Spleen (tissue), 11 donors: ENCODE measurements at regions not wholly inside any gene's neighbourhood (a gene's known extent, or its start where the extent isn't known, plus 50 kb on each side); places are given as distances from the start of the nearest gene placed in this dataset.

Experiments used
- DNase-seq: peaks from one replicate; pipeline ENCODE4 v3.0.0-alpha.2; 2020
- H3K27ac ChIP-seq, 8 donors: fragments of 200-600 bp; sonication (generic) in 7 of 8; 1 replicate in 4 of 8; 2 replicates in 4 of 8; pipeline versions ENCODE4 v1.5.0 to v1.8.0; 2016 to 2021; ENCODE audit warnings: inconsistent platforms in 4 of 8, mild to moderate bottlenecking in 4 of 8, moderate library complexity in 1 of 8
- H3K27me3 ChIP-seq, 7 donors: fragments of 200-600 bp; sonication (generic) in 6 of 7; replicated peaks in 1 of 7; 1 replicate in 4 of 7; 2 replicates in 3 of 7; pipeline versions ENCODE4 v1.5.0 to v1.8.0; 2016 to 2021; ENCODE audit warnings: inconsistent platforms in 3 of 7, mild to moderate bottlenecking in 1 of 7
- H3K36me3 ChIP-seq, 6 donors: fragments of 200-600 bp; sonication (generic) in 5 of 6; 1 replicate in 4 of 6; 2 replicates in 2 of 6; pipeline versions ENCODE4 v1.5.0 to v1.8.0; 2016 to 2021; ENCODE audit warnings: inconsistent platforms in 2 of 6
- H3K4me1 ChIP-seq, 6 donors: fragments of 200-600 bp; sonication (generic) in 5 of 6; 1 replicate in 3 of 6; 2 replicates in 3 of 6; pipeline versions ENCODE4 v1.5.0 to v1.8.0; 2016 to 2021; ENCODE audit warnings: inconsistent platforms in 3 of 6
- H3K4me3 ChIP-seq, 8 donors: fragments of 200-600 bp; sonication (generic) in 7 of 8; 1 replicate in 4 of 8; 2 replicates in 4 of 8; pipeline versions ENCODE4 v1.5.0 to v1.8.0; 2016 to 2021; ENCODE audit warnings: inconsistent platforms in 4 of 8, mild to moderate bottlenecking in 4 of 8, moderate library complexity in 2 of 8
- H3K9me3 ChIP-seq, 8 donors: fragments of 200-600 bp; sonication (generic) in 7 of 8; 1 replicate in 4 of 8; 2 replicates in 4 of 8; pipeline versions ENCODE4 v1.5.0 to v1.8.0; 2016 to 2021; ENCODE audit warnings: inconsistent platforms in 4 of 8
- POLR2A ChIP-seq, 3 donors: fragments of 450-650 bp; IDR thresholded peaks; one replicate each; pipeline ENCODE4 v1.5.1; 2017; ENCODE audit warnings: antibody characterized with exemption in 3 of 3, mild to moderate bottlenecking in 1 of 3
- POLR2AphosphoS5 ChIP-seq, 3 donors: sonication (generic); formaldehyde crosslinking; IDR thresholded peaks; one replicate each; pipeline ENCODE4 v1.5.1; 2017; ENCODE audit warnings: antibody characterized with exemption in 3 of 3
- WGBS, 5 donors: extraction: QIAGEN DNeasy Blood & Tissue Kit in 3 of 5; methylation state at CpG; one replicate each; pipeline versions ENCODE4 v1.1.5 to v1.1.7; 2013 to 2018; 5-methylcytosine and 5-hydroxymethylcytosine counted together
- intact Hi-C: fragments of 100-400 bp; cut with DNase I; formaldehyde crosslinking; loops from one replicate; pipeline ENCODE4 v1.15.0; 2023; ENCODE audit warnings: low total_unique reads
- TF ChIP-seq, protein P1 (sequence below), 11 experiments: fragments of 200-600 bp in 7 of 11; fragments of 450-650 bp in 4 of 11; sonication (generic) in 4 of 11; IDR thresholded peaks in 8 of 11; conservative IDR thresholded peaks in 3 of 11; 1 replicate in 7 of 11; 2 replicates in 4 of 11; pipeline versions ENCODE4 v1.4.0 to v1.8.0; 2016 to 2021; ENCODE audit warnings: antibody characterized with exemption in 11 of 11, inconsistent platforms in 4 of 11, mild to moderate bottlenecking in 1 of 11
- donor health status: healthy with polysubstance abuse.
- donor health status: DM: no; HTN: no; CAD: no; lungs with moderate emphysema.
- donor health status: DM: no; HTN: no; CAD: no.
- donor health status: Bipolar disorder and iron deficiency.
- donor health status: healthy.
- donor health status: DM: no; HTN: no; CAD: no.
- donor health status: DM: yes; HTN: yes; CAD: no.

DNA sequence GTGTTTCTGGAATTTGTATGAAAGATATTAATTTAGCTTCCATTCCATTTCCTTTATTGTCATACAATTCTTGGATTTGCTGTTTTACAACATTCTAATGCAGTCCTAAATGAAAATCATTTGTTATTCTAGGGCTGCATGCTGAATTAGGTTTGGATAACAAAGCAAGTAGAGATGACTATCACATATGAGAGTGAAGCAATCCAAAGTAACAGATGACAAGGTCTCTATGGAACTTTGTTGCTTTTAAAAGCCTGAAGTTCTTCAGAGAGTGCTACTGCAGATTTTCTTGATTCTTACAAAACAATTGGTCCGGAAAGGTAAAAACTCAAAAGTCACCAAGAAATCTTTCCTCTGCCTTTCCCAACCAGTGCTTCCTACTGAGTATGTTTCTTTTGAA is 56.9 kb upstream of the VCAN start:
- H3K4me3 ChIP-seq = no peak overlapping the region
- H3K27ac ChIP-seq = no peak overlapping the region
- peaks cover 0 to 10% (median 2%) of the 10 kb centered on the region in 8 donors for H3K9me3 ChIP-seq
- TF ChIP-seq, protein P1, sequence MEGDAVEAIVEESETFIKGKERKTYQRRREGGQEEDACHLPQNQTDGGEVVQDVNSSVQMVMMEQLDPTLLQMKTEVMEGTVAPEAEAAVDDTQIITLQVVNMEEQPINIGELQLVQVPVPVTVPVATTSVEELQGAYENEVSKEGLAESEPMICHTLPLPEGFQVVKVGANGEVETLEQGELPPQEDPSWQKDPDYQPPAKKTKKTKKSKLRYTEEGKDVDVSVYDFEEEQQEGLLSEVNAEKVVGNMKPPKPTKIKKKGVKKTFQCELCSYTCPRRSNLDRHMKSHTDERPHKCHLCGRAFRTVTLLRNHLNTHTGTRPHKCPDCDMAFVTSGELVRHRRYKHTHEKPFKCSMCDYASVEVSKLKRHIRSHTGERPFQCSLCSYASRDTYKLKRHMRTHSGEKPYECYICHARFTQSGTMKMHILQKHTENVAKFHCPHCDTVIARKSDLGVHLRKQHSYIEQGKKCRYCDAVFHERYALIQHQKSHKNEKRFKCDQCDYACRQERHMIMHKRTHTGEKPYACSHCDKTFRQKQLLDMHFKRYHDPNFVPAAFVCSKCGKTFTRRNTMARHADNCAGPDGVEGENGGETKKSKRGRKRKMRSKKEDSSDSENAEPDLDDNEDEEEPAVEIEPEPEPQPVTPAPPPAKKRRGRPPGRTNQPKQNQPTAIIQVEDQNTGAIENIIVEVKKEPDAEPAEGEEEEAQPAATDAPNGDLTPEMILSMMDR (IDR thresholded peaks at IDR 0.05 in 8 of 11, conservative IDR thresholded peaks at IDR 0.05 in 3 of 11) = no peak
- no peak for TF ChIP-seq POLR2A (IDR thresholded peaks at IDR 0.05)
- no peak for TF ChIP-seq POLR2AphosphoS5 (IDR thresholded peaks at IDR 0.05)
- H3K36me3 ChIP-seq = no peaks in the 10 kb centered on the region
- 90 to 100% (median 92%) methylated on average over 1 of the region's 1 CpG for WGBS, 5 donors
- no peaks in the 10 kb centered on the region for H3K4me1 ChIP-seq
- H3K27me3 ChIP-seq = no peaks in the 10 kb centered on the region
- intact Hi-C loops = no loop called here
- no peak for DNase-seq

DNA sequence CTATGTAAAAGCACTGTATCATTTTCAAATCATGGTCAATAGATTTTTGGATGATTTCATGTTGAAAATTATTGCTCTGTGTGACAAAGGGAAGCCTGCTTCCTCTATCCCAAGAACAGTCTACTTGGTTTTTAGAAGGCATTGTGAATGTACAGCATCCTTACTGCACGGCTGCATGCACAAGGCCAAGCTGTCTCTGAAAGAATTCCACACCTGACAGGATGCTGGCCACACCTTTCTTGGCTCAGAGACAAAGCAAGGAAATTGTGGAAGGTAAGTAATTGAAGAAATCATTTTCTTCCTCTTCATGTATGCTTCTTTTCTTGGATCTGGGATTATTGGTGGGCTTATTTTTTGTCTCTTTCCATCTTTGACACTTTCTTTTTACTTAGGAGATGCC is 53.7 kb upstream of the VCAN start:
- Histone ChIP-seq H3K4me1 (no peaks in the 10 kb centered on the region), H3K27ac (no peak overlapping the region), H3K27me3 (no peaks in the 10 kb centered on the region), H3K4me3 (no peak overlapping the region), H3K9me3 (peaks cover 0 to 9% (median 0%) of the 10 kb centered on the region in 8 donors), H3K36me3 (no peaks in the 10 kb centered on the region)
- intact Hi-C loops = no loop called here
- TF ChIP-seq POLR2A (IDR thresholded peaks at IDR 0.05) = no peak
- TF ChIP-seq POLR2AphosphoS5 (IDR thresholded peaks at IDR 0.05) = no peak
- TF ChIP-seq, protein P1 (IDR thresholded peaks at IDR 0.05 in 8 of 11, conservative IDR thresholded peaks at IDR 0.05 in 3 of 11) = no peak
- 59 to 79% (median 75%) methylated on average over 1 of the region's 1 CpG for WGBS, 5 donors
- no peak for DNase-seq

DNA sequence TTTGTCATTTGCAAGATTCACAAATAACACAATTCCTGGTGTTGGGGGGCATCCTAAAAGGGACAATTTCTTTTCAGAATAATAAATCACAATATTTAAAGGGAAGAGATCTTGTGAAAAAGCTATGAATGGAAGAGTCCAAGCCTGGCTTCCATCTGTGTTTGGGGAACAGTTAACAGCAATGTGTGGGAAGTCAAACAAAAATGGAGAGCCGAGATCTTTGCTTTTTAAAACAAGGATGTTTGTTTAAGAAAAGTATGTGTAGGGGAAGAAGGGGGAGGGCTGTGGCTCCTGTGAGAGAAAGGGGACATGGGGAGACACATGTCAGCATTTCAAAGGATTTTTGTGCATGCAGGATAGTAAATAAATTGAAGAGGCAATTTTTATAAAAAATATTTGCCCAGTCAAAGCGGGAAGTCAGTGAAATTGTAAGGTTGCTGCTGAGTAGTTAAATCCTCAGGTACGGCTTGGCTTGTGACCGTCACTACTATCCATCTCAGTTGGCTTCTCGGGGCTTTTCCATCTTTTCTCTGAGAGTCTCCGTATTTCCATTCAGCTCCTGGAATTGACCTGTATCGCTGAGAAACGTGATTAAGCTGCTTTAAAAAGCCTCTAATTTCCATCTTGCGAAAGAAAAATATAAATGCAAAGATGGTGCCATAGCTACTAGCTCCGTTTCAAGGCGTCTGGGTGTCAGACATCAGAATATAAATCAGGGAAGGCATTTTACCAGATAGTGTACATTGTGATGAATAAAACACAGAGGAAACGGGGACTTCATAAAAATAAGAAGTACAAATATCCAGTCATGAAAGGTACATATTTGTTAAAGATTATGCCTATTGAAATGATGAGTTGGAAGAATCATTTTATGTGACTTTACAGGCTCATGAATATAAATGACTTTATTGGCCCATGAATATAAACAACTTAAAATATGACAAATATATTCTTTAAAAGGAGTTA is 52.9 kb upstream of the VCAN start:
- no peak overlapping the region for H3K27ac ChIP-seq
- H3K36me3 ChIP-seq = no peaks in the 10 kb centered on the region
- WGBS, 5 donors = 80 to 91% (median 85%) methylated on average over 12 of the region's 12 CpGs
- intact Hi-C loops = no loop called here
- no peaks in the 10 kb centered on the region for H3K27me3 ChIP-seq
- no peak overlapping the region for H3K4me3 ChIP-seq
- H3K4me1 ChIP-seq = no peaks in the 10 kb centered on the region
- no peak for TF ChIP-seq POLR2A (IDR thresholded peaks at IDR 0.05)
- TF ChIP-seq, protein P1 (IDR thresholded peaks at IDR 0.05 in 8 of 11, conservative IDR thresholded peaks at IDR 0.05 in 3 of 11) = no peak
- no peak for TF ChIP-seq POLR2AphosphoS5 (IDR thresholded peaks at IDR 0.05)
- DNase-seq = no peak
- peaks cover 0 to 9% (median 0%) of the 10 kb centered on the region in 8 donors for H3K9me3 ChIP-seq
